ENCODE measurements at regions not wholly inside any gene's neighbourhood (a gene's known extent, or its start where the extent isn't known, plus 50 kb on each side); places are given as distances from the start of the nearest gene placed in this dataset.

DNA sequence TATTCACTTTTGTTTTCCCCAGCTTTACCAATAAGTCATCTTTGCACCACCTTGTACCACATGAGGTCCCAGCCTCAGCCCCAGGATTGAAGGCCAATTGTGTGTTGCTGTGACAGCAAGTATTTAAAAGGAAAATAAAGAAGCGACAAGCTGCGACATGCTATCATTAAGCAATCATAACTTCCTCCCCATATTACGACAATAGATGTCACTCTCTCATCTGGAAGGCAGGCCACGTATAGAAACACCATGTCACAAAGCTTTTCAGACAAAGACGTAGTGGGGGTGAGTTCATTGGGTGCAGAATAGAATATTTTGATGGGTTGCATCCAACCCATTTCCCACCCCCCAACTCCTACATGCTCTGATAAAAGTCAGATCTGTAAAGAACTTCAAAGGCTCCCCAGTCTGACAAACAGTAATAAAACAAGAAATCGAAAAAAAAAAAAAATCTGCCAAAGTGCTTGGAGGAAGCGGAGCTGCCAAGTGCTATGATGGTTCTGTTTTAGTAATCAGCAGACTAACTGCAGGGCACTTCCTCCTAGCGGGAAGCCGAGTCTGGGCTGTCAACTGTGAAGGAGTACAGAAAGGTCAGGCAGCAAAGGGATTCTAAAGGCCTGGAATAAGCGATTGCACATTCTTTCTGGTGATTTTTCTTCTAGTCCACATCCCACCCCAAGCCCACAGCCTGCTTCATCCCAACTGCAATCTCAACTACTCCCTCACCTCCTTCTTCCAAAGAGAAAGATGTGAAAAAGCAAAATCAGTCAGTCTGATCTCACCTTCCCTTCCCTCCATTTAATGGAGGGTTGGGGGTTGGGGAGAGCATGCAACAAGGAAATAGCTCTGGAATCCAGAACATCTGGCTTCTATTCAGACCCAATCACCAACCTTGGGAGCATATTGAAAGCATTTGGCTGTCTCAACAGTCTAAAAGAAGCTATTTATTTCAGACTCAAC is 131.4 kb upstream of the UBASH3B start:
- peaks cover 15% of the 10 kb centered on the region for H3K27me3 Mint-ChIP-seq (ENCODE audit: insufficient read depth, unreplicated experiment)
- H3K9me3 Mint-ChIP-seq (ENCODE audit: unreplicated experiment), result peaks cover 10% of the 10 kb centered on the region
- no peaks in the 10 kb centered on the region for H3K36me3 Mint-ChIP-seq (ENCODE audit: insufficient read depth, unreplicated experiment)
- H3K4me1 Mint-ChIP-seq (ENCODE audit: low read depth, unreplicated experiment), result no peaks in the 10 kb centered on the region
- ChIA-PET POLR2A (no interaction called here), CTCF (no interaction called here)
- Histone ChIP-seq H3K4me3 (ENCODE audit: low read depth, low read length) (no peak overlapping the region), H3K4me1 (no peaks in the 10 kb centered on the region), H3K9me3 (no peaks in the 10 kb centered on the region), H3K36me3 (ENCODE audit: control insufficient read depth, insufficient read depth, low read length) (no peaks in the 10 kb centered on the region), H3K27me3 (replicated peaks; ENCODE audit: control insufficient read depth, insufficient read depth, low read length) (no peaks in the 10 kb centered on the region)
- H3K4me3 Mint-ChIP-seq (ENCODE audit: unreplicated experiment), result no peak overlapping the region
- intact Hi-C loops (cut with micrococcal nuclease; ENCODE audit: unreplicated experiment), result no loop called here
- no peak overlapping the region for H3K27ac Mint-ChIP-seq (ENCODE audit: unreplicated experiment)
- no TSS peak for BruUV-seq (replicated peaks)
- DNase-seq, result no peak
- TF ChIP-seq, protein P1, sequence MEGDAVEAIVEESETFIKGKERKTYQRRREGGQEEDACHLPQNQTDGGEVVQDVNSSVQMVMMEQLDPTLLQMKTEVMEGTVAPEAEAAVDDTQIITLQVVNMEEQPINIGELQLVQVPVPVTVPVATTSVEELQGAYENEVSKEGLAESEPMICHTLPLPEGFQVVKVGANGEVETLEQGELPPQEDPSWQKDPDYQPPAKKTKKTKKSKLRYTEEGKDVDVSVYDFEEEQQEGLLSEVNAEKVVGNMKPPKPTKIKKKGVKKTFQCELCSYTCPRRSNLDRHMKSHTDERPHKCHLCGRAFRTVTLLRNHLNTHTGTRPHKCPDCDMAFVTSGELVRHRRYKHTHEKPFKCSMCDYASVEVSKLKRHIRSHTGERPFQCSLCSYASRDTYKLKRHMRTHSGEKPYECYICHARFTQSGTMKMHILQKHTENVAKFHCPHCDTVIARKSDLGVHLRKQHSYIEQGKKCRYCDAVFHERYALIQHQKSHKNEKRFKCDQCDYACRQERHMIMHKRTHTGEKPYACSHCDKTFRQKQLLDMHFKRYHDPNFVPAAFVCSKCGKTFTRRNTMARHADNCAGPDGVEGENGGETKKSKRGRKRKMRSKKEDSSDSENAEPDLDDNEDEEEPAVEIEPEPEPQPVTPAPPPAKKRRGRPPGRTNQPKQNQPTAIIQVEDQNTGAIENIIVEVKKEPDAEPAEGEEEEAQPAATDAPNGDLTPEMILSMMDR (IDR thresholded peaks at IDR 0.05; ENCODE audit: insufficient read depth in 1 of 2, low read depth in 1 of 2, low read length in 1 of 2, severe bottlenecking in 1 of 2, unreplicated experiment in 1 of 2), result no peak

DNA sequence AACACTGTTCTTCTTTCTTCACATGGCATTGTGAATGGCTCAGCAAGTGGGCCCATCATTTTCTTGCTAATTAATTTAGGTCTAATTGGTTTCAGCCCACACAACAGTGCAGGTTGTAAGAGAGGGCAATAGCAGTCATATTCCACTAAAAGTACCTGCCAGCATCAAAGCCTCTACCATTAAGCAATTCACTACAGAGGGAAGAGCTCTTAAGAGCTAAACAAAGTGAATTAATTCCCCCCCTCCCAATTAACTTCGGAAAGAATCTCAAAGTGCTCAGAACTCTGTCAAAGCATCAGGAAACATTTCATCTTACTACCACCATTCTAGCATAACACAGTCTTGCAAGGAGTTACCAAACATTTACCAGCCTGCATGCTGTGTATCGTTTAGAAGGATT is 133.9 kb upstream of the UBASH3B start:
- CTCF ChIA-PET, result no interaction called here
- TF ChIP-seq, protein P1 (IDR thresholded peaks at IDR 0.05; ENCODE audit: insufficient read depth in 1 of 2, low read depth in 1 of 2, low read length in 1 of 2, severe bottlenecking in 1 of 2, unreplicated experiment in 1 of 2), result no peak
- POLR2A ChIA-PET, result no interaction called here
- Mint-ChIP-seq H3K36me3 (ENCODE audit: insufficient read depth, unreplicated experiment) (no peaks in the 10 kb centered on the region), H3K9me3 (ENCODE audit: unreplicated experiment) (no peaks in the 10 kb centered on the region), H3K27me3 (ENCODE audit: insufficient read depth, unreplicated experiment) (peaks cover 15% of the 10 kb centered on the region), H3K27ac (ENCODE audit: unreplicated experiment) (no peak overlapping the region), H3K4me1 (ENCODE audit: low read depth, unreplicated experiment) (no peaks in the 10 kb centered on the region), H3K4me3 (ENCODE audit: unreplicated experiment) (no peak overlapping the region)
- H3K4me1 ChIP-seq, result no peaks in the 10 kb centered on the region
- H3K27me3 ChIP-seq (replicated peaks; ENCODE audit: control insufficient read depth, insufficient read depth, low read length), result no peaks in the 10 kb centered on the region
- no peak overlapping the region for H3K4me3 ChIP-seq (ENCODE audit: low read depth, low read length)
- BruUV-seq (replicated peaks), result no TSS peak
- H3K36me3 ChIP-seq (ENCODE audit: control insufficient read depth, insufficient read depth, low read length), result no peaks in the 10 kb centered on the region
- no peaks in the 10 kb centered on the region for H3K9me3 ChIP-seq
- DNase-seq, result no peak
- intact Hi-C loops (cut with micrococcal nuclease; ENCODE audit: unreplicated experiment), result no loop called here

DNA sequence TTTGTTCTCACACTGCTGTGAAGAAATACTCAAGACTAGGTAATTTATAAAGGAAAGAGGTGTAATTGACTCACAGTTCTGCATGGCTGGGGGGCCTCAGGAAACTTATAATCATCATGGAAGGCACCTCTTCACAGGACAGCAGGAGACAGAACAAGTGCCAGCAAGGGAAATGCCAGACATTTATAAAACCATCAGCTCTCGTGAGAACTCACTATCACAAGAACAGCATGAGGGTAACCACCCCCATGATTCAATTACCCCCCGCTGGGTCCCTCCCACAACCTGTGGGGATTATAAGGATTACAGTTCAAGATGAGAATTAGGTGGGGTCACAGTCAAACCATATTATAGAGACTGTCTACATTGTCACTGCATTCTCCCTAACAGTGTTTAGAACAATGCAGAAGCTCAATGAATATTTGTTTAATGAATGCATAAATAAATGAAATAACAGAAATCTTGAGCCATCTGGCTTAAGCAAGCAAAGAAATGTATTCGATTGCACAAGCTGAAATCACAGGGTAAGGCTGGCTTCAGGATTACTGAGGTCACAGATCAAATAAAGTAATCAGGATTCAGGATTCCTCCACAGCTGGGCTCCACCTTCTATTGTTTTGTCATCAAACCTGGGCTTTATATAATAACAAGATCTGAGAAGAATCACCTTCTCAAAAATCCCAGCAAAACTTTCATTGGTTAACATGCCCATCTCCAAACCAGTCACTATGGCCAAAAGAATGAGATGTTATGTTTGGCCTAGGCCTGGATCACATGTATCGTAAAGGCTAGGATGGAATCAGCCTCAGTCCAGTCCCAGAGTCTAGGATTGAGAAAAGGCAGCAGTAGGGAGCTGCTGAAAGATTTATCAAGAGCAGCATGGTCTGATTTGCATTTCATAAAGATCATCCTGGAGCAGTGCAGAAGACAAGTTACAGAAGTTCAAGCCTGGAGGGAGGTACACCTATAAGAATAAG is 137.8 kb upstream of the UBASH3B start:
- H3K9me3 Mint-ChIP-seq (ENCODE audit: unreplicated experiment), result no peaks in the 10 kb centered on the region
- Histone ChIP-seq H3K4me1 (no peaks in the 10 kb centered on the region), H3K27me3 (replicated peaks; ENCODE audit: control insufficient read depth, insufficient read depth, low read length) (no peaks in the 10 kb centered on the region), H3K9me3 (no peaks in the 10 kb centered on the region), H3K36me3 (ENCODE audit: control insufficient read depth, insufficient read depth, low read length) (no peaks in the 10 kb centered on the region), H3K4me3 (ENCODE audit: low read depth, low read length) (no peak overlapping the region)
- no peak overlapping the region for H3K27ac Mint-ChIP-seq (ENCODE audit: unreplicated experiment)
- H3K4me3 Mint-ChIP-seq (ENCODE audit: unreplicated experiment), result no peak overlapping the region
- intact Hi-C loops (cut with micrococcal nuclease; ENCODE audit: unreplicated experiment), result no loop called here
- TF ChIP-seq, protein P1 (IDR thresholded peaks at IDR 0.05; ENCODE audit: insufficient read depth in 1 of 2, low read depth in 1 of 2, low read length in 1 of 2, severe bottlenecking in 1 of 2, unreplicated experiment in 1 of 2), result no peak
- POLR2A ChIA-PET, result interaction anchor here (0.6 kb wide), 1 partner anchor 16 kb away, joined by 3 read pairs; no protein-coding TSS in a partner anchor
- BruUV-seq (replicated peaks), result no TSS peak
- H3K36me3 Mint-ChIP-seq (ENCODE audit: insufficient read depth, unreplicated experiment), result no peaks in the 10 kb centered on the region
- no peak for DNase-seq
- H3K4me1 Mint-ChIP-seq (ENCODE audit: low read depth, unreplicated experiment), result no peaks in the 10 kb centered on the region
- CTCF ChIA-PET, result no interaction called here
- H3K27me3 Mint-ChIP-seq (ENCODE audit: insufficient read depth, unreplicated experiment), result peaks cover 11% of the 10 kb centered on the region

All from Caco-2 (cell line).